ENCODE measurements at regions not wholly inside any gene's neighbourhood (a gene's known extent, or its start where the extent isn't known, plus 50 kb on each side); places are given as distances from the start of the nearest gene placed in this dataset.

GRCh38 chr13:26821672-26822071, 61.1 kb upstream of the GPR12 start:
- no peak overlapping the region for H2AFZ ChIP-seq (ENCODE audit: low read depth, low read length)
- H3K9ac ChIP-seq (ENCODE audit: insufficient read depth in 1 of 2, low read depth in 2 of 2, low read length in 2 of 2): no peak overlapping the region
- H3K27ac ChIP-seq (ENCODE audit: extremely low read depth, low read depth, low read length): no peak overlapping the region
- TF ChIP-seq KLF10 (CRISPR knock-in tag; IDR thresholded peaks at IDR 0.05) (no peak), ZNF121 (CRISPR knock-in tag; conservative IDR thresholded peaks at IDR 0.05) (no peak), NELFE (IDR thresholded peaks at IDR 0.05; ENCODE audit: insufficient read depth, insufficient read length) (no peak), DNMT1 (IDR thresholded peaks at IDR 0.05) (no peak), ZNF717 (CRISPR knock-in tag; IDR thresholded peaks at IDR 0.05) (no peak), HMG20A (CRISPR knock-in tag; conservative IDR thresholded peaks at IDR 0.05) (no peak)
- WGBS (ENCODE audit: insufficient coverage, low coverage, missing lambda C conversion rate): 2% methylated on average over 7 of the region's 7 CpGs
- FAIRE-seq (no peak), DNase-seq (ENCODE audit: extremely low read depth in 1 of 4, low spot score in 3 of 4) (peak in 1 of 4 experiments; percentile 1), ATAC-seq (no peak)
- no peaks in the 10 kb centered on the region for H3K79me2 ChIP-seq (ENCODE audit: control insufficient read depth, insufficient read depth, low read length)
- no peaks in the 10 kb centered on the region for H3K9me3 ChIP-seq (replicated peaks; ENCODE audit: control insufficient read depth, insufficient read depth, low read depth, low read length)
- H3K27me3 ChIP-seq (ENCODE audit: control insufficient read depth in 2 of 2, insufficient read depth in 2 of 2, low read length in 2 of 2): peaks cover 0 to 6% of the 10 kb centered on the region in 2 experiments; a peak in 2 of 5 replicates
- H3K4me3 ChIP-seq: no peak overlapping the region
- ChIA-PET CTCF (ENCODE audit: low intra/inter-chr PET ratio) (no interaction called here), POLR2A (no interaction called here)
- in situ Hi-C loops (cut with MboI): no loop called here
- no peaks in the 10 kb centered on the region for H4K20me1 ChIP-seq (replicated peaks; ENCODE audit: control insufficient read depth, insufficient read depth, low read length)
- no peaks in the 10 kb centered on the region for H3K36me3 ChIP-seq (ENCODE audit: control insufficient read depth, insufficient read depth, low read length)
- intact Hi-C loops (cut with micrococcal nuclease): no loop called here
- H3K4me2 ChIP-seq (ENCODE audit: insufficient read depth, low read length): no peak overlapping the region; the same call in 1 of the 2 replicates
- no TSS peak for BruUV-seq (replicated peaks)
- no peaks in the 10 kb centered on the region for H3K4me1 ChIP-seq (replicated peaks in 1 of 2; ENCODE audit: control insufficient read depth in 2 of 2, insufficient read depth in 2 of 2, low read length in 2 of 2)
- no peaks in the 10 kb centered on the region for H3K9me1 ChIP-seq (ENCODE audit: control insufficient read depth, insufficient read depth, low read length)

- ATAC-seq: no peak
- Histone ChIP-seq H3K4me3 (no peak overlapping the region), H3K4me2 (ENCODE audit: insufficient read depth, low read length) (no peak overlapping the region), H3K4me1 (replicated peaks in 1 of 2; ENCODE audit: control insufficient read depth in 2 of 2, insufficient read depth in 2 of 2, low read length in 2 of 2) (no peaks in the 10 kb centered on the region), H3K9me1 (ENCODE audit: control insufficient read depth, insufficient read depth, low read length) (no peaks in the 10 kb centered on the region), H2AFZ (ENCODE audit: low read depth, low read length) (no peak overlapping the region), H3K27ac (ENCODE audit: extremely low read depth, low read depth, low read length) (no peak overlapping the region), H3K79me2 (ENCODE audit: control insufficient read depth, insufficient read depth, low read length) (no peaks in the 10 kb centered on the region), H3K9ac (ENCODE audit: insufficient read depth in 1 of 2, low read depth in 2 of 2, low read length in 2 of 2) (no peak overlapping the region), H3K27me3 (ENCODE audit: control insufficient read depth in 2 of 2, insufficient read depth in 2 of 2, low read length in 2 of 2) (peaks cover 0 to 6% of the 10 kb centered on the region in 2 experiments; a peak in 2 of 5 replicates), H3K9me3 (replicated peaks; ENCODE audit: control insufficient read depth, insufficient read depth, low read depth, low read length) (no peaks in the 10 kb centered on the region), H4K20me1 (replicated peaks; ENCODE audit: control insufficient read depth, insufficient read depth, low read length) (no peaks in the 10 kb centered on the region; the same call in 1 of the 2 replicates), H3K36me3 (ENCODE audit: control insufficient read depth, insufficient read depth, low read length) (no peaks in the 10 kb centered on the region)
- FAIRE-seq: no peak
- 0% methylated on average over 2 of the region's 4 CpGs for WGBS (ENCODE audit: insufficient coverage, low coverage, missing lambda C conversion rate)
- ChIA-PET POLR2A (no interaction called here), CTCF (ENCODE audit: low intra/inter-chr PET ratio) (no interaction called here)
- intact Hi-C loops (cut with micrococcal nuclease) (no loop called here), in situ Hi-C loops (cut with MboI) (no loop called here)
- no TSS peak for BruUV-seq (replicated peaks)
- no peak for DNase-seq (ENCODE audit: extremely low read depth in 1 of 4, low spot score in 3 of 4)
- TF ChIP-seq HCFC1 (IDR thresholded peaks at IDR 0.05; ENCODE audit: low read depth, low read length) (no peak), ZBTB17 (CRISPR knock-in tag; IDR thresholded peaks at IDR 0.05) (no peak), ARID4B (CRISPR knock-in tag; IDR thresholded peaks at IDR 0.05) (no peak), PCBP1 (IDR thresholded peaks at IDR 0.05; ENCODE audit: low read depth, low read length, poor library complexity, severe bottlenecking) (no peak)
- TF ChIP-seq, protein P1, sequence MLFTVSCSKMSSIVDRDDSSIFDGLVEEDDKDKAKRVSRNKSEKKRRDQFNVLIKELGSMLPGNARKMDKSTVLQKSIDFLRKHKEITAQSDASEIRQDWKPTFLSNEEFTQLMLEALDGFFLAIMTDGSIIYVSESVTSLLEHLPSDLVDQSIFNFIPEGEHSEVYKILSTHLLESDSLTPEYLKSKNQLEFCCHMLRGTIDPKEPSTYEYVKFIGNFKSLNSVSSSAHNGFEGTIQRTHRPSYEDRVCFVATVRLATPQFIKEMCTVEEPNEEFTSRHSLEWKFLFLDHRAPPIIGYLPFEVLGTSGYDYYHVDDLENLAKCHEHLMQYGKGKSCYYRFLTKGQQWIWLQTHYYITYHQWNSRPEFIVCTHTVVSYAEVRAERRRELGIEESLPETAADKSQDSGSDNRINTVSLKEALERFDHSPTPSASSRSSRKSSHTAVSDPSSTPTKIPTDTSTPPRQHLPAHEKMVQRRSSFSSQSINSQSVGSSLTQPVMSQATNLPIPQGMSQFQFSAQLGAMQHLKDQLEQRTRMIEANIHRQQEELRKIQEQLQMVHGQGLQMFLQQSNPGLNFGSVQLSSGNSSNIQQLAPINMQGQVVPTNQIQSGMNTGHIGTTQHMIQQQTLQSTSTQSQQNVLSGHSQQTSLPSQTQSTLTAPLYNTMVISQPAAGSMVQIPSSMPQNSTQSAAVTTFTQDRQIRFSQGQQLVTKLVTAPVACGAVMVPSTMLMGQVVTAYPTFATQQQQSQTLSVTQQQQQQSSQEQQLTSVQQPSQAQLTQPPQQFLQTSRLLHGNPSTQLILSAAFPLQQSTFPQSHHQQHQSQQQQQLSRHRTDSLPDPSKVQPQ (CRISPR knock-in tag; IDR thresholded peaks at IDR 0.05; ENCODE audit: borderline replicate concordance): no peak
Observed at GRCh38 chr13:26820871-26821270, 60.3 kb upstream of the GPR12 start.

Measured in K562 (cell line).